Uterus (tissue), 2 donors: ENCODE measurements at regions not wholly inside any gene's neighbourhood (a gene's known extent, or its start where the extent isn't known, plus 50 kb on each side); places are given as distances from the start of the nearest gene placed in this dataset.
"Not testable (repeated sequence)": the region's sequence is repeated elsewhere in the genome, so short reads cannot be mapped to it uniquely, and the experiment has no call there.

Experiments
- CTCF ChIP-seq, 4 experiments: fragments of 200-600 bp in 2 of 4; fragments of 450-650 bp in 2 of 4; sonication (generic) in 2 of 4; IDR thresholded peaks; one replicate each; pipeline ENCODE4 v1.5.1; 2016 to 2019; ENCODE audit warnings: antibody characterized with exemption in 4 of 4, mild to moderate bottlenecking in 2 of 4, moderate library complexity in 1 of 4
- POLR2A ChIP-seq, 2 donors: fragments of 450-650 bp; IDR thresholded peaks; one replicate each; pipeline ENCODE4 v1.6.1; 2016; ENCODE audit warnings: antibody characterized with exemption in 2 of 2, mild to moderate bottlenecking in 1 of 2, moderate library complexity in 1 of 2

- TF ChIP-seq POLR2A, CTCF (IDR thresholded peaks at IDR 0.05): not testable (repeated sequence)
Observed at GRCh38 chr3:145927736-145928135, 233.2 kb downstream of the PLOD2 start.
